Endothelial cell of umbilical vein (primary cell): ENCODE measurements at regions not wholly inside any gene's neighbourhood (a gene's known extent, or its start where the extent isn't known, plus 50 kb on each side); places are given as distances from the start of the nearest gene placed in this dataset.

ENCODE experiments used
- BruUV-seq: library from RNA; stranded (reverse); fragments of 400-500 nt; replicated peaks from 2 replicates; lab custom pipeline; 2021; lab: Mats Ljungman, UMichigan
- CTCF ChIA-PET: fragments of 300-600, 350-600 bp; sonication (Branson Sonifier 250); formaldehyde crosslinking; loops from one replicate; lab custom pipeline; 2021; ENCODE audit warnings: antibody characterized with exemption, inconsistent platforms; lab: Charles Lee
- POLR2A ChIA-PET: fragments of 300-600, 350-600 bp; sonication (Branson Sonifier 250); formaldehyde crosslinking; loops from one replicate; lab custom pipeline; 2021; ENCODE audit warnings: antibody characterized with exemption, inconsistent platforms; lab: Charles Lee
- DNase-seq: peaks from one replicate; pipeline ENCODE4 v3.0.0-alpha.2; 2011; ENCODE audit warnings: low read depth, low spot score
- FAIRE-seq: peaks from 2 replicates; lab custom pipeline; 2011; peaks lifted over from hg19 to GRCh38; lab: Jason Lieb, UNC
- H2AFZ ChIP-seq: 2 replicates; pipeline ENCODE4 v1.6.0; 2012; ENCODE audit warnings: low read depth, low read length, control low read depth, inconsistent platforms
- H3K27ac ChIP-seq: 2 replicates; pipeline ENCODE4 v1.5.1; 2011; ENCODE audit warnings: low read depth, mild to moderate bottlenecking, control low read depth, low read length, moderate library complexity; ENCODE audit not compliant: insufficient read depth
- H3K27me3 ChIP-seq, 2 experiments: 2 replicates each; pipeline versions ENCODE4 v1.6.0 to v1.6.1; 2011; ENCODE audit warnings: low read length in 2 of 2, mixed read lengths in 1 of 2; ENCODE audit not compliant: control insufficient read depth in 2 of 2, insufficient read depth in 2 of 2
- H3K36me3 ChIP-seq, 2 experiments: 2 replicates in 1 of 2; 3 replicates in 1 of 2; pipeline ENCODE4 v1.5.1; 2011; ENCODE audit warnings: low read length in 2 of 2, mild to moderate bottlenecking in 1 of 2, moderate library complexity in 1 of 2; ENCODE audit not compliant: control insufficient read depth in 2 of 2, insufficient read depth in 2 of 2; ENCODE audit errors: extremely low read depth in 1 of 2
- H3K4me1 ChIP-seq: 3 replicates; pipeline ENCODE4 v1.5.1; 2011; ENCODE audit warnings: mild to moderate bottlenecking, low read length; ENCODE audit not compliant: control insufficient read depth, insufficient read depth; ENCODE audit errors: extremely low read depth
- H3K4me2 ChIP-seq: 2 replicates; pipeline ENCODE4 v1.6.1; 2011; ENCODE audit warnings: low read length, control low read depth, mixed read lengths; ENCODE audit not compliant: insufficient read depth
- H3K4me3 ChIP-seq, 3 experiments: fragments of 200-600 bp in 1 of 3; sonication (generic), shearing (Covaris generic) in 1 of 3; replicated peaks in 1 of 3; 2 replicates each; pipeline ENCODE4 v1.5.1; 2011 to 2016; ENCODE audit warnings: control low read depth in 3 of 3, low read length in 3 of 3, mild to moderate bottlenecking in 2 of 3, inconsistent platforms in 1 of 3, low read depth in 1 of 3, moderate library complexity in 1 of 3; ENCODE audit not compliant: insufficient read depth in 1 of 3
- H3K79me2 ChIP-seq: 2 replicates; pipeline ENCODE4 v1.6.0; 2012; ENCODE audit warnings: low read length, inconsistent platforms; ENCODE audit not compliant: control insufficient read depth, insufficient read depth
- H3K9ac ChIP-seq: replicated peaks from 2 replicates; pipeline ENCODE3; 2011; ENCODE audit warnings: low read length, control low read depth; ENCODE audit not compliant: insufficient read depth; ENCODE audit errors: extremely low read depth
- H3K9me1 ChIP-seq: replicated peaks from 3 replicates; pipeline ENCODE4 v1.6.0; 2011; ENCODE audit warnings: mild to moderate bottlenecking, low read length; ENCODE audit not compliant: control insufficient read depth, insufficient read depth; ENCODE audit errors: extremely low read depth
- H3K9me3 ChIP-seq: replicated peaks from 2 replicates; pipeline ENCODE4 v1.5.1; 2012; ENCODE audit warnings: low read length, inconsistent platforms; ENCODE audit not compliant: control insufficient read depth, insufficient read depth
- H4K20me1 ChIP-seq: replicated peaks from 2 replicates; pipeline ENCODE3; 2011; ENCODE audit warnings: mild to moderate bottlenecking, low read length; ENCODE audit not compliant: control insufficient read depth, insufficient read depth; ENCODE audit errors: extremely low read depth
- CTCF ChIP-seq, 2 donors: IDR thresholded peaks; 1 replicate in 1 of 2; 2 replicates in 1 of 2; pipeline ENCODE4 v1.5.1; 2011; ENCODE audit warnings: low read length in 2 of 2, mild to moderate bottlenecking in 2 of 2, moderate library complexity in 2 of 2, control low read depth in 1 of 2, inconsistent platforms in 1 of 2, low read depth in 1 of 2; ENCODE audit not compliant: insufficient read depth in 1 of 2; ENCODE audit errors: extremely low read depth in 1 of 2
- EZH2 ChIP-seq: IDR thresholded peaks from 2 replicates; pipeline ENCODE4 v1.6.1; 2012; ENCODE audit warnings: borderline replicate concordance, low read depth, mild to moderate bottlenecking, moderate library complexity, low read length, inconsistent platforms; ENCODE audit not compliant: severe bottlenecking
- FOS ChIP-seq: IDR thresholded peaks from 2 replicates; pipeline ENCODE4 v1.6.1; 2011; ENCODE audit warnings: mild to moderate bottlenecking, low read length, moderate library complexity, borderline replicate concordance; ENCODE audit not compliant: insufficient read depth
- GATA2 ChIP-seq: IDR thresholded peaks from 2 replicates; pipeline ENCODE4 v1.7.0; 2011; ENCODE audit warnings: low read depth, mild to moderate bottlenecking, moderate library complexity, mixed read lengths, low read length; ENCODE audit not compliant: insufficient read length, insufficient read depth
- JUN ChIP-seq: IDR thresholded peaks from 2 replicates; pipeline ENCODE4 v1.6.1; 2011; ENCODE audit warnings: borderline replicate concordance, low read depth; ENCODE audit not compliant: insufficient read length, insufficient read depth
- MAX ChIP-seq: IDR thresholded peaks from 2 replicates; pipeline ENCODE4 v1.6.1; 2011; ENCODE audit not compliant: insufficient read depth, insufficient read length
- MYC ChIP-seq: IDR thresholded peaks from one replicate; pipeline ENCODE4 v1.6.1; 2011; ENCODE audit warnings: mild to moderate bottlenecking, low read depth, low read length
- POLR2A ChIP-seq: IDR thresholded peaks from 2 replicates; pipeline ENCODE4 v1.6.1; 2012; ENCODE audit warnings: low read depth, mild to moderate bottlenecking, control low read depth, low read length
- POLR2AphosphoS5 ChIP-seq: IDR thresholded peaks from 2 replicates; pipeline ENCODE4 v1.6.1; 2012; ENCODE audit warnings: low read depth, mild to moderate bottlenecking, control low read depth, low read length, moderate library complexity; ENCODE audit not compliant: insufficient read depth
- dilution Hi-C: fragments of 300-500 bp; cut with MboI; formaldehyde crosslinking; loops from one replicate; pipeline ENCODE4 v1.15.0; 2019; ENCODE audit warnings: low sequenced_read_pairs; ENCODE audit not compliant: extremely low pct_ligation_motif_present
- intact Hi-C: fragments of 100-400 bp; cut with micrococcal nuclease; formaldehyde crosslinking; loops from one replicate; pipeline ENCODE4 v1.10.0; 2022

GRCh38 chr11:71383461-71383860 is 64.7 kb downstream of the DHCR7 start:
- Histone ChIP-seq H3K79me2 (no peaks in the 10 kb centered on the region), H3K9me1 (no peaks in the 10 kb centered on the region), H3K9ac (no peak overlapping the region), H4K20me1 (no peaks in the 10 kb centered on the region), H3K36me3 (no peaks in the 10 kb centered on the region), H3K9me3 (peaks cover 3% of the 10 kb centered on the region), H3K4me2 (no peak overlapping the region), H3K27ac (no peak overlapping the region), H3K4me1 (no peaks in the 10 kb centered on the region), H3K27me3 (no peaks in the 10 kb centered on the region), H2AFZ (no peak overlapping the region), H3K4me3 (no peak overlapping the region)
- dilution Hi-C loops: no loop called here
- ChIA-PET CTCF (no interaction called here), POLR2A (no interaction called here)
- no peak for FAIRE-seq
- no peak for TF ChIP-seq GATA2
- no peak for TF ChIP-seq CTCF (IDR thresholded peaks at IDR 0.05; ENCODE audit: extremely low read depth in 1 of 2, insufficient read depth in 1 of 2, low read depth in 1 of 2, low read length in 2 of 2)
- TF ChIP-seq MYC: no peak
- no peak for TF ChIP-seq MAX
- no peak for TF ChIP-seq EZH2
- TF ChIP-seq FOS: no peak
- no peak for TF ChIP-seq POLR2AphosphoS5
- no peak for TF ChIP-seq POLR2A
- no peak for TF ChIP-seq JUN
- no peak for DNase-seq
- BruUV-seq: no TSS peak
- intact Hi-C loops: no loop called here
